IMR-90 (cell line): ENCODE measurements at regions not wholly inside any gene's neighbourhood (a gene's known extent, or its start where the extent isn't known, plus 50 kb on each side); places are given as distances from the start of the nearest gene placed in this dataset.

Source experiments
- ATAC-seq: fragments of 200-7000 bp; cut with Tn5 transposase; 2 replicates; pipeline ENCODE4 v1.9.1; 2020; ENCODE audit warnings: low read depth, mild to moderate bottlenecking, moderate library complexity
- BruUV-seq: library from RNA; stranded (reverse); fragments of 400-500 nt; replicated peaks from 2 replicates; lab custom pipeline; 2021; lab: Mats Ljungman, UMichigan
- CTCF ChIA-PET: fragments of 300-600 bp; formaldehyde crosslinking; extraction: SDS; loops from one replicate; lab custom pipeline; 2021; ENCODE audit warnings: antibody characterized with exemption; lab: Yijun Ruan, JAX
- POLR2A ChIA-PET: fragments of 300-600 bp; sonication (Branson Sonifier 250); formaldehyde crosslinking; loops from one replicate; lab custom pipeline; 2022; ENCODE audit warnings: antibody characterized with exemption; ENCODE audit not compliant: unreplicated experiment; lab: Charles Lee
- DNase-seq: peaks from one replicate; pipeline ENCODE4 v3.0.0; 2013
- H2AFZ ChIP-seq: replicated peaks from 2 replicates; pipeline ENCODE3; 2013; ENCODE audit warnings: low read length, mild to moderate bottlenecking; ENCODE audit not compliant: poor library complexity
- H2AK5ac ChIP-seq: 2 replicates; pipeline ENCODE4 v1.6.1; 2013; ENCODE audit warnings: low read depth, low read length, inconsistent platforms
- H2AK9ac ChIP-seq: replicated peaks from 2 replicates; pipeline ENCODE3; 2013; ENCODE audit warnings: mild to moderate bottlenecking, low read depth, low read length, moderate library complexity; ENCODE audit not compliant: poor library complexity
- H2BK120ac ChIP-seq: 2 replicates; pipeline ENCODE4 v1.6.1; 2013; ENCODE audit warnings: low read depth, low read length, inconsistent platforms
- H2BK15ac ChIP-seq: 3 replicates; pipeline ENCODE4 v1.6.1; 2013; ENCODE audit warnings: low read depth, low read length, inconsistent platforms
- H2BK20ac ChIP-seq: 2 replicates; pipeline ENCODE4 v1.6.1; 2013; ENCODE audit warnings: low read depth, mild to moderate bottlenecking, inconsistent platforms, low read length, moderate library complexity
- H2BK5ac ChIP-seq: 2 replicates; pipeline ENCODE4 v1.6.1; 2013; ENCODE audit warnings: mild to moderate bottlenecking, low read depth, low read length, inconsistent platforms; ENCODE audit not compliant: poor library complexity, severe bottlenecking
- H3K14ac ChIP-seq: replicated peaks from 2 replicates; pipeline ENCODE4 v1.6.1; 2013; ENCODE audit warnings: low read depth, low read length, inconsistent platforms
- H3K18ac ChIP-seq: 2 replicates; pipeline ENCODE4 v1.6.1; 2013; ENCODE audit warnings: low read depth, low read length, control low read depth
- H3K23ac ChIP-seq: 2 replicates; pipeline ENCODE4 v1.6.1; 2013; ENCODE audit warnings: low read depth, low read length, inconsistent platforms
- H3K27ac ChIP-seq: 2 replicates; pipeline ENCODE4 v1.5.1; 2013; ENCODE audit warnings: mild to moderate bottlenecking, control low read depth, low read length; ENCODE audit not compliant: insufficient read depth
- H3K27me3 ChIP-seq: 2 replicates; pipeline ENCODE4 v1.6.1; 2013; ENCODE audit warnings: low read length; ENCODE audit not compliant: control insufficient read depth, insufficient read depth
- H3K36me3 ChIP-seq: 2 replicates; pipeline ENCODE4 v1.6.1; 2013; ENCODE audit warnings: low read length, mixed read lengths; ENCODE audit not compliant: control insufficient read depth, insufficient read depth
- H3K4ac ChIP-seq: 2 replicates; pipeline ENCODE4 v1.6.1; 2013; ENCODE audit warnings: low read depth, low read length, inconsistent platforms
- H3K4me1 ChIP-seq: 2 replicates; pipeline ENCODE4 v1.6.1; 2013; ENCODE audit warnings: low read length, mixed read lengths; ENCODE audit not compliant: control insufficient read depth, insufficient read depth
- H3K4me2 ChIP-seq: 2 replicates; pipeline ENCODE4 v1.6.1; 2013; ENCODE audit warnings: low read depth, mild to moderate bottlenecking, control low read depth, low read length, moderate library complexity
- H3K4me3 ChIP-seq: 2 replicates; pipeline ENCODE4 v1.5.1; 2013; ENCODE audit warnings: low read depth, mild to moderate bottlenecking, control low read depth, low read length, moderate library complexity; ENCODE audit not compliant: insufficient read depth
- H3K56ac ChIP-seq: 2 replicates; pipeline ENCODE4 v1.6.1; 2013; ENCODE audit warnings: low read length, inconsistent platforms; ENCODE audit not compliant: insufficient read depth; ENCODE audit errors: extremely low read depth
- H3K79me1 ChIP-seq, 2 experiments: 2 replicates each; pipeline ENCODE4 v1.6.1; 2013; ENCODE audit warnings: low read length in 2 of 2, inconsistent platforms in 1 of 2, low read depth in 1 of 2
- H3K9ac ChIP-seq: 2 replicates; pipeline ENCODE4 v1.6.1; 2013; ENCODE audit warnings: low read depth, low read length, control low read depth
- H3K9me1 ChIP-seq: 2 replicates; pipeline ENCODE4 v1.6.1; 2013; ENCODE audit warnings: low read length, inconsistent platforms; ENCODE audit not compliant: insufficient read depth
- H3K9me3 ChIP-seq: 2 replicates; pipeline ENCODE4 v1.6.1; 2013; ENCODE audit warnings: low read length; ENCODE audit not compliant: control insufficient read depth, insufficient read depth
- H4K20me1 ChIP-seq: 2 replicates; pipeline ENCODE4 v1.6.1; 2013; ENCODE audit warnings: low read length, inconsistent platforms; ENCODE audit not compliant: insufficient read depth
- H4K5ac ChIP-seq: 2 replicates; pipeline ENCODE4 v1.6.1; 2013; ENCODE audit warnings: mild to moderate bottlenecking, low read depth, low read length, control low read depth
- H4K8ac ChIP-seq, 2 experiments: 2 replicates each; pipeline ENCODE4 v1.6.1; 2013; ENCODE audit warnings: low read depth in 2 of 2, low read length in 2 of 2, control low read depth in 1 of 2, inconsistent platforms in 1 of 2
- H4K91ac ChIP-seq: 2 replicates; pipeline ENCODE4 v1.6.1; 2013; ENCODE audit warnings: low read depth, low read length, inconsistent platforms; ENCODE audit not compliant: insufficient read depth
- CHD1 ChIP-seq: IDR thresholded peaks from 2 replicates; pipeline ENCODE4 v1.6.1; 2012; ENCODE audit warnings: low read depth, low read length, improper control_type of control experiment
- FOS ChIP-seq: fragments of 150-350 bp; IDR thresholded peaks from 2 replicates; pipeline ENCODE4 v1.6.1; 2016; ENCODE audit warnings: low read depth, low read length
- MAFK ChIP-seq: IDR thresholded peaks from 2 replicates; pipeline ENCODE4 v1.6.1; 2012; ENCODE audit warnings: low read depth, low read length, improper control_type of control experiment
- MAZ ChIP-seq: IDR thresholded peaks from 2 replicates; pipeline ENCODE4 v1.6.1; 2012; ENCODE audit warnings: low read depth, mild to moderate bottlenecking, low read length, improper control_type of control experiment, moderate library complexity, borderline replicate concordance
- MXI1 ChIP-seq: IDR thresholded peaks from 2 replicates; pipeline ENCODE4 v1.6.1; 2012; ENCODE audit warnings: low read depth, mild to moderate bottlenecking, low read length, moderate library complexity, borderline replicate concordance
- POLR2A ChIP-seq: IDR thresholded peaks from 2 replicates; pipeline ENCODE4 v1.6.1; 2012; ENCODE audit warnings: mild to moderate bottlenecking, low read depth, low read length
- RAD21 ChIP-seq: IDR thresholded peaks from 2 replicates; pipeline ENCODE4 v1.6.1; 2012; ENCODE audit warnings: low read length, improper control_type of control experiment
- RCOR1 ChIP-seq: IDR thresholded peaks from 2 replicates; pipeline ENCODE4 v1.6.1; 2012; ENCODE audit warnings: mild to moderate bottlenecking, low read length, improper control_type of control experiment; ENCODE audit not compliant: insufficient replicate concordance
- SMC3 ChIP-seq: fragments of 150-350 bp; IDR thresholded peaks from 2 replicates; pipeline ENCODE4 v1.6.1; 2016; ENCODE audit warnings: low read depth, mild to moderate bottlenecking, antibody characterized with exemption, low read length, moderate library complexity
- WGBS, 2 experiments: methylation state at CpG; one replicate each; pipeline versions ENCODE4 v1.1.5 to v1.1.7; 2013; ENCODE audit warnings: missing lambda C conversion rate in 2 of 2; ENCODE audit not compliant: insufficient read length in 1 of 2; ENCODE audit errors: extremely low coverage in 2 of 2; 5-methylcytosine and 5-hydroxymethylcytosine counted together
- dilution Hi-C: fragments of 300-500 bp; cut with HindIII; formaldehyde crosslinking; loops from one replicate; pipeline ENCODE4 v1.14.3; 2018; ENCODE audit warnings: low sequenced_read_pairs; ENCODE audit not compliant: unreplicated experiment
- in situ Hi-C: fragments of 300-500 bp; cut with MboI; formaldehyde crosslinking; loops from 3 replicates; pipeline ENCODE4 v1.14.3; 2019; ENCODE audit warnings: low sequenced_read_pairs, inconsistent platforms, mixed read lengths
- intact Hi-C: fragments of 100-400 bp; cut with micrococcal nuclease; formaldehyde crosslinking; loops from 2 replicates; pipeline ENCODE4 v1.10.0; 2022
- TF ChIP-seq, protein P1 (sequence below): fragments of 150-350 bp; IDR thresholded peaks from 2 replicates; pipeline ENCODE4 v1.6.1; 2017; ENCODE audit warnings: mild to moderate bottlenecking, antibody characterized with exemption, low read length, low read depth

DNA sequence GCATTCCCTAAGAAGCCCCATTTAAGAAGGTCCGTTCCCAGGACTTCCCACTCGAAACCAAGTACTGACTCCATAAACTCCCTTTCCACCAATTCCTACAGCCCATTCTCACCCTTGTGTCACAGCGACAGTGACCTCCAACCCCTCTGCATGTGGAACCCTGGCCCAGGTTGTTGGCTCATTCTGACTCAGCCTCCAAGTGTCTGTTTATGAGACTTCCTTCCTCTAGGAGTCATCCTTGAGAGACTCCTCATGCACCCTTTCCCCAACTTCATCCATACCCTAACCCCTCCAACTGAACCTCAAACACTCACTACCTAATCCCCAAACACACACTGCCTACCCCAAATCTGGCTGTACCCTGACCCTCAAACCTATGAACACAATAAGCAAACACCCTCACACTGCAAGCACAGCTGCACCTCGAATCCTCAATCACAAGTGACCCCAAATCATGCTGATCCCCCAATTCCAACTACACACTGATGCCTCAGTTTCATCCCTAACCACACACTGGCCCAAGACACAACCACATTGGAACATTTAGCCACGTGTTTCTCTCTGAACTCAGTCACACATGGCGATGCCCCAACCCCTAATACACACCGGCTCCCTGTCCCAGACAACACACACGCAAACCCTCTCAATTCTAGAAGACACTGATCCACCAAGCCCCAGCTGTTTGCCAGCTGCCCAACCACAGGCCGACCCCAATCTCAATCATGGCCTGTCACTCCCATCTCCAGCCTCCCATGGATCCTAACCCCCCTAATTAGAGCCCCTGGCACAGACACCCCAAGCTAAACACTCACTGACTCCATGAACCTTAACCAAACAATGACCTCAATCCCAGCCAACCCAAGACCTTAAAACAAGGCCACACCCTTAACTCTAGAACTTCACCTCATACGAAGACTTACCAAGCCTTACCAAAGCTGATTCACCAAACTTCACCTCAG, 219.6 kb downstream of the CYP26B1 start:
- DNase-seq (no peak), ATAC-seq (no peak)
- Histone ChIP-seq H3K27ac (no peak overlapping the region), H4K8ac (no peak overlapping the region), H3K4me1 (no peaks in the 10 kb centered on the region), H3K9ac (no peak overlapping the region), H3K79me1 (no peaks in the 10 kb centered on the region), H2AK9ac (no peak overlapping the region), H3K14ac (no peak overlapping the region), H4K20me1 (no peaks in the 10 kb centered on the region; the same call in 1 of the 2 replicates), H3K18ac (no peak overlapping the region), H4K5ac (no peak overlapping the region), H3K4me3 (no peak overlapping the region), H2AK5ac (no peak overlapping the region), H2BK120ac (no peak overlapping the region), H4K91ac (no peak overlapping the region), H3K23ac (no peak overlapping the region; the same call in 1 of the 2 replicates), H3K4ac (no peak overlapping the region), H2BK20ac (no peak overlapping the region), H2AFZ (no peak overlapping the region), H3K56ac (no peak overlapping the region), H3K9me1 (no peaks in the 10 kb centered on the region; the same call in 1 of the 2 replicates), H2BK5ac (no peak overlapping the region), H3K9me3 (no peaks in the 10 kb centered on the region), H2BK15ac (no peak overlapping the region), H3K36me3 (no peaks in the 10 kb centered on the region), H3K27me3 (peaks cover 5% of the 10 kb centered on the region; the same call in 1 of the 2 replicates), H3K4me2 (no peak overlapping the region)
- 59% methylated on average over 2 of the region's 10 CpGs; no CpG with 5 or more reads in 1 of the 2 experiments for WGBS, 2 experiments
- ChIA-PET CTCF (no interaction called here), POLR2A (no interaction called here)
- TF ChIP-seq RCOR1 (no peak), CHD1 (no peak), MAFK (no peak), SMC3 (no peak), MAZ (no peak), RAD21 (no peak), FOS (no peak), POLR2A (no peak), MXI1 (no peak)
- TF ChIP-seq, protein P1, sequence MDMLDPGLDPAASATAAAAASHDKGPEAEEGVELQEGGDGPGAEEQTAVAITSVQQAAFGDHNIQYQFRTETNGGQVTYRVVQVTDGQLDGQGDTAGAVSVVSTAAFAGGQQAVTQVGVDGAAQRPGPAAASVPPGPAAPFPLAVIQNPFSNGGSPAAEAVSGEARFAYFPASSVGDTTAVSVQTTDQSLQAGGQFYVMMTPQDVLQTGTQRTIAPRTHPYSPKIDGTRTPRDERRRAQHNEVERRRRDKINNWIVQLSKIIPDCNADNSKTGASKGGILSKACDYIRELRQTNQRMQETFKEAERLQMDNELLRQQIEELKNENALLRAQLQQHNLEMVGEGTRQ: no peak
- intact Hi-C loops (loop anchor here (5.0 kb wide), 1 partner anchor 819 kb away; no protein-coding TSS in a partner anchor), dilution Hi-C loops (no loop called here), in situ Hi-C loops (loop anchor here (10.0 kb wide), 3 partner anchors 227 to 817 kb away; no protein-coding TSS in a partner anchor)
- BruUV-seq: no TSS peak
